Heart right ventricle (tissue), 16 donors: ENCODE measurements at regions not wholly inside any gene's neighbourhood (a gene's known extent, or its start where the extent isn't known, plus 50 kb on each side); places are given as distances from the start of the nearest gene placed in this dataset.
"Not testable (repeated sequence)": the region's sequence is repeated elsewhere in the genome, so short reads cannot be mapped to it uniquely, and the experiment has no call there.

Experiments used
- ATAC-seq, 8 donors: fragments of 200-7000 bp; cut with Tn5 transposase; one replicate each; pipeline ENCODE4 v1.9.1; 2020; ENCODE audit warnings: mild to moderate bottlenecking in 8 of 8, moderate library complexity in 8 of 8, moderate number of reproducible peaks in 1 of 8
- DNase-seq, 2 donors: peaks; one replicate each; pipeline ENCODE4 v3.0.0-alpha.2; 2020
- H3K27ac ChIP-seq, 10 donors: fragments of 200-600 bp; sonication (generic) in 2 of 10; one replicate each; pipeline versions ENCODE4 v1.5.0 to v1.8.0; 2020 to 2022; ENCODE audit warnings: mild to moderate bottlenecking in 3 of 10
- H3K27me3 ChIP-seq, 7 donors: fragments of 200-600 bp; one replicate each; pipeline ENCODE4 v1.8.0; 2021 to 2022; ENCODE audit warnings: mild to moderate bottlenecking in 2 of 7
- H3K36me3 ChIP-seq, 9 donors: fragments of 200-600 bp; sonication (generic) in 1 of 9; one replicate each; pipeline versions ENCODE4 v1.5.0 to v1.8.0; 2020 to 2022; ENCODE audit warnings: mild to moderate bottlenecking in 2 of 9
- H3K4me1 ChIP-seq, 9 donors: fragments of 200-600 bp; sonication (generic) in 1 of 9; one replicate each; pipeline versions ENCODE4 v1.5.0 to v1.8.0; 2020 to 2022; ENCODE audit warnings: mild to moderate bottlenecking in 4 of 9
- H3K4me3 ChIP-seq, 10 donors: fragments of 200-600 bp; sonication (generic) in 2 of 10; one replicate each; pipeline versions ENCODE4 v1.5.0 to v1.8.0; 2020 to 2022; ENCODE audit warnings: mild to moderate bottlenecking in 7 of 10, moderate library complexity in 2 of 10
- H3K9me3 ChIP-seq, 11 donors: fragments of 200-600 bp in 10 of 11; sonication (generic) in 2 of 11; one replicate each; pipeline versions ENCODE4 v1.5.0 to v1.8.0; 2013 to 2022; ENCODE audit warnings: mild to moderate bottlenecking in 2 of 11, control low read depth in 1 of 11, moderate library complexity in 1 of 11
- CTCF ChIP-seq, 9 donors: fragments of 200-600 bp; sonication (generic) in 2 of 9; IDR thresholded peaks; one replicate each; pipeline versions ENCODE4 v1.5.0 to v1.8.0; 2021 to 2022; ENCODE audit warnings: antibody characterized with exemption in 9 of 9, mild to moderate bottlenecking in 5 of 9, moderate library complexity in 1 of 9
- WGBS, 2 donors: extraction: QIAGEN DNeasy Blood & Tissue Kit; methylation state at CpG; one replicate each; pipeline ENCODE4 v1.1.7; 2013; ENCODE audit warnings: inconsistent platforms in 1 of 2; 5-methylcytosine and 5-hydroxymethylcytosine counted together
- intact Hi-C, 10 donors: fragments of 100-400 bp; cut with DNase I; formaldehyde crosslinking; loops; one replicate each; pipeline versions ENCODE4 v1.11.1 to v1.14.2; 2022
- donor health status: Arrhythmogenic right ventricular cardiomyopathy.
- donor health status: ischemic (EF 13 %, LVEDD 7.1; RV severe dilation, severe dysfunction).
- donor health status: healthy with polysubstance abuse.
- donor health status: DM: no; HTN: yes; CAD: no.
- donor health status: DM: no; HTN: no; CAD: no.
- donor health status: ischemic (EF 25% LVEDD 6.9; RV normal size, moderate dysfunction).
- donor health status: ischemic (EF 25% LVEDD 5.7; RV mildly dilated, moderate dysfunction).
- donor health status: healthy.
- donor health status: DM: yes; HTN: yes; CAD: no.
- donor health status: Ischemic cardiomyopathy.
- donor health status: ischemic (EF 35%, LVEDD 5.7; RV mildly dilated, moderate dysfunction).
- donor health status: nonischemic (EF 11% LVEDD 7.7; RV severe dilation, severe dysfunction).
- donor health status: DM: yes; HTN: yes; CAD: no.
- donor health status: PGD.
- donor health status: ischemic (EF 29% LVEDD 5.4; RV normal size, mild dysfunction).
- donor health status: nonischemic (EF 23%, LVEDD 6.1; RV moderate dilation, normal function).

GRCh38 chr10:80966326-80966986 is 428.8 kb downstream of the SH2D4B start:
- no peaks in the 10 kb centered on the region for H3K4me1 ChIP-seq
- no peak overlapping the region for H3K4me3 ChIP-seq
- no peaks in the 10 kb centered on the region for H3K27me3 ChIP-seq
- no peak for DNase-seq
- no peak for ATAC-seq
- TF ChIP-seq CTCF (IDR thresholded peaks at IDR 0.05) = no peak
- intact Hi-C loops = no loop called here
- H3K9me3 ChIP-seq = no peaks in the 10 kb centered on the region
- WGBS, 2 donors = 52 to 59% methylated on average over 3 of the region's 3 CpGs
- no peaks in the 10 kb centered on the region for H3K36me3 ChIP-seq
- no peak overlapping the region for H3K27ac ChIP-seq

GRCh38 chr10:80967357-80967756 is 429.7 kb downstream of the SH2D4B start:
- 85 to 86% methylated on average over 4 of the region's 4 CpGs for WGBS, 2 donors
- H3K27me3 ChIP-seq, H3K36me3 ChIP-seq, ATAC-seq, H3K27ac ChIP-seq, intact Hi-C loops, DNase-seq, H3K4me1 ChIP-seq, H3K9me3 ChIP-seq, H3K4me3 ChIP-seq: not testable (repeated sequence)

GRCh38 chr10:80968903-80969302 is 431.2 kb downstream of the SH2D4B start:
- TF ChIP-seq CTCF (IDR thresholded peaks at IDR 0.05) = no peak
- no peaks in the 10 kb centered on the region for H3K9me3 ChIP-seq
- no peaks in the 10 kb centered on the region for H3K36me3 ChIP-seq
- no peak for ATAC-seq
- H3K4me3 ChIP-seq = no peak overlapping the region
- DNase-seq = no peak
- no peak overlapping the region for H3K27ac ChIP-seq
- intact Hi-C loops = no loop called here
- no peaks in the 10 kb centered on the region for H3K27me3 ChIP-seq
- no peaks in the 10 kb centered on the region for H3K4me1 ChIP-seq

- ATAC-seq (no peak), DNase-seq (no peak)
- H3K27ac ChIP-seq = no peak overlapping the region
- no peak for TF ChIP-seq CTCF (IDR thresholded peaks at IDR 0.05)
- no peaks in the 10 kb centered on the region for H3K36me3 ChIP-seq
- H3K4me3 ChIP-seq = no peak overlapping the region
- 79 to 80% methylated on average over 1 of the region's 1 CpG for WGBS, 2 donors
- intact Hi-C loops = no loop called here
- H3K4me1 ChIP-seq = no peaks in the 10 kb centered on the region
- H3K27me3 ChIP-seq = no peaks in the 10 kb centered on the region
- no peaks in the 10 kb centered on the region for H3K9me3 ChIP-seq
These were observed 433.8 kb downstream of the SH2D4B start for GRCh38 chr10:80971461-80971860.

GRCh38 chr10:80976658-80977057 is 439.0 kb downstream of the SH2D4B start:
- Histone ChIP-seq H3K4me1 (no peaks in the 10 kb centered on the region), H3K27me3 (peaks cover 0 to 2% (median 0%) of the 10 kb centered on the region in 7 donors), H3K9me3 (no peaks in the 10 kb centered on the region), H3K4me3 (no peak overlapping the region), H3K27ac (no peak overlapping the region), H3K36me3 (no peaks in the 10 kb centered on the region)
- TF ChIP-seq CTCF (IDR thresholded peaks at IDR 0.05) = no peak
- intact Hi-C loops = no loop called here
- 86 to 92% methylated on average over 5 of the region's 5 CpGs for WGBS, 2 donors
- ATAC-seq = no peak
- DNase-seq = no peak
